ENCODE measurements at regions not wholly inside any gene's neighbourhood (a gene's known extent, or its start where the extent isn't known, plus 50 kb on each side); places are given as distances from the start of the nearest gene placed in this dataset.
"Not testable (repeated sequence)": the region's sequence is repeated elsewhere in the genome, so short reads cannot be mapped to it uniquely, and the experiment has no call there.

DNA sequence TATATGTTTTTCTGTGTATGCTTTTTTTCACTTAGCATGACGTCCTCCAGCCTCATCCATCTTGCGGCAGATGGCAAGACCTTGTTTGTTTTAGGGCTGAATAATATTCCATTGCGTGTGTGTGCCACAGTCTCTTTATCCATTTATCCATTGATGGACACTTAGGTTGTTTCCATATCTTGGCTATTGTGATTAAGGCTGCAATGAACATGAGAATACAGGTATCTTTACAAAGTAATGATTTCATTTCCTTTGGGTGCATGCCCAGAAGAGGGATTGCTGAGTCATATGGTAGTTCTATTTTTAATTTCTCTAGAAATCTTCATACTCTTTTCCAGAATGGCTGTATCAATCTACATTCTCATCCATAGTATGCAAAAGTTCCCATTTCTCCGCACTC is 85.3 kb upstream of the ADCY2 start:
- H3K9ac ChIP-seq (ENCODE audit: insufficient read depth, low read length, poor library complexity, severe bottlenecking); H2AFZ ChIP-seq (ENCODE audit: insufficient read depth, low read depth, low read length, poor library complexity, severe bottlenecking); intact Hi-C loops (cut with micrococcal nuclease); H3K4me2 ChIP-seq (replicated peaks; ENCODE audit: extremely low read depth, low read length, poor library complexity, severe bottlenecking); H3K36me3 ChIP-seq (replicated peaks in 1 of 2; ENCODE audit: control insufficient read depth in 1 of 2, insufficient read depth in 2 of 2, low read length in 2 of 2); H3K4me1 Mint-ChIP-seq; H3K9me3 ChIP-seq (replicated peaks in 1 of 2; ENCODE audit: control insufficient read depth in 1 of 2, insufficient read depth in 1 of 2, low read length in 2 of 2); H3K27ac ChIP-seq (ENCODE audit: low read depth in 1 of 2, low read length in 2 of 2); H3K79me2 ChIP-seq (ENCODE audit: insufficient read depth, low read length); H3K4me1 ChIP-seq (ENCODE audit: control insufficient read depth in 1 of 2, insufficient read depth in 2 of 2, low read length in 2 of 2); H3K27me3 Mint-ChIP-seq (ENCODE audit: low read depth in 3 of 3); H3K27ac Mint-ChIP-seq; H4K20me1 ChIP-seq (ENCODE audit: insufficient read depth, low read length); H3K27me3 ChIP-seq (ENCODE audit: control insufficient read depth in 2 of 2, insufficient read depth in 2 of 2, low read length in 2 of 2); H3K4me3 ChIP-seq (replicated peaks in 1 of 3; ENCODE audit: low read depth in 2 of 3, low read length in 3 of 3); H3K9me3 Mint-ChIP-seq; DNase-seq; H3K4me3 Mint-ChIP-seq; H3K36me3 Mint-ChIP-seq: not testable (repeated sequence)
- no CpG with 5 or more reads among the region's 4 CpGs for WGBS (ENCODE audit: insufficient coverage)

DNA sequence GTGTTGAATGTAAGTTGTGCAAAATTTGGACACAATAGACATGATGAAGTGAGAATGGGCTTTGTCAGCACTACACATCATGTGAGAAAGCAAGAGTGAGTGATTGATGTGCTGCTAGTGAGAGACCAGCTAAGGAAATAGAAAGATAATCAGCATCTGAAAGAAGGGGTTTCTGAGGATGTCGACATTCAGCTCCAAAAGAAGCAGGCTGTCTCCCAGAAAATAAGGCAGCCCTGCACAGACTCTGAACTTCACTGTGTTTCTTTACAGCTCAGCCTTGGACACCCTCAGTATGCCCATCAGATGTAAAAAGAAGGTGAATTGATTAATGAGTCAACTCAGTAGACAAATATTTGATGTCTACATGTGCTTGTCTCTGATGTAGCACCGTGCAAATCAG is 80.8 kb upstream of the ADCY2 start:
- peaks cover 0 to 6% (median 2%) of the 10 kb centered on the region in 7 donors for H3K9me3 Mint-ChIP-seq
- TF ChIP-seq, protein P1, sequence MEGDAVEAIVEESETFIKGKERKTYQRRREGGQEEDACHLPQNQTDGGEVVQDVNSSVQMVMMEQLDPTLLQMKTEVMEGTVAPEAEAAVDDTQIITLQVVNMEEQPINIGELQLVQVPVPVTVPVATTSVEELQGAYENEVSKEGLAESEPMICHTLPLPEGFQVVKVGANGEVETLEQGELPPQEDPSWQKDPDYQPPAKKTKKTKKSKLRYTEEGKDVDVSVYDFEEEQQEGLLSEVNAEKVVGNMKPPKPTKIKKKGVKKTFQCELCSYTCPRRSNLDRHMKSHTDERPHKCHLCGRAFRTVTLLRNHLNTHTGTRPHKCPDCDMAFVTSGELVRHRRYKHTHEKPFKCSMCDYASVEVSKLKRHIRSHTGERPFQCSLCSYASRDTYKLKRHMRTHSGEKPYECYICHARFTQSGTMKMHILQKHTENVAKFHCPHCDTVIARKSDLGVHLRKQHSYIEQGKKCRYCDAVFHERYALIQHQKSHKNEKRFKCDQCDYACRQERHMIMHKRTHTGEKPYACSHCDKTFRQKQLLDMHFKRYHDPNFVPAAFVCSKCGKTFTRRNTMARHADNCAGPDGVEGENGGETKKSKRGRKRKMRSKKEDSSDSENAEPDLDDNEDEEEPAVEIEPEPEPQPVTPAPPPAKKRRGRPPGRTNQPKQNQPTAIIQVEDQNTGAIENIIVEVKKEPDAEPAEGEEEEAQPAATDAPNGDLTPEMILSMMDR (IDR thresholded peaks at IDR 0.05): no peak
- no peak for DNase-seq
- no peak overlapping the region for H3K27ac Mint-ChIP-seq
- Histone ChIP-seq H3K9me3 (replicated peaks in 1 of 2; ENCODE audit: control insufficient read depth in 1 of 2, insufficient read depth in 1 of 2, low read length in 2 of 2) (peaks cover 0 to 2% of the 10 kb centered on the region in 2 donors), H3K4me1 (ENCODE audit: control insufficient read depth in 1 of 2, insufficient read depth in 2 of 2, low read length in 2 of 2) (no peaks in the 10 kb centered on the region), H3K27ac (ENCODE audit: low read depth in 1 of 2, low read length in 2 of 2) (no peak overlapping the region), H2AFZ (ENCODE audit: insufficient read depth, low read depth, low read length, poor library complexity, severe bottlenecking) (no peak overlapping the region), H4K20me1 (ENCODE audit: insufficient read depth, low read length) (no peaks in the 10 kb centered on the region), H3K27me3 (ENCODE audit: control insufficient read depth in 2 of 2, insufficient read depth in 2 of 2, low read length in 2 of 2) (no peaks in the 10 kb centered on the region), H3K79me2 (ENCODE audit: insufficient read depth, low read length) (no peaks in the 10 kb centered on the region), H3K4me2 (replicated peaks; ENCODE audit: extremely low read depth, low read length, poor library complexity, severe bottlenecking) (no peak overlapping the region), H3K4me3 (replicated peaks in 1 of 3; ENCODE audit: low read depth in 2 of 3, low read length in 3 of 3) (no peak overlapping the region), H3K9ac (ENCODE audit: insufficient read depth, low read length, poor library complexity, severe bottlenecking) (no peak overlapping the region), H3K36me3 (replicated peaks in 1 of 2; ENCODE audit: control insufficient read depth in 1 of 2, insufficient read depth in 2 of 2, low read length in 2 of 2) (no peaks in the 10 kb centered on the region)
- no peaks in the 10 kb centered on the region for H3K4me1 Mint-ChIP-seq
- H3K27me3 Mint-ChIP-seq (ENCODE audit: low read depth in 3 of 3): peaks cover 0 to 5% (median 4%) of the 10 kb centered on the region in 3 donors
- intact Hi-C loops (cut with micrococcal nuclease): no loop called here
- H3K36me3 Mint-ChIP-seq: no peaks in the 10 kb centered on the region
- H3K4me3 Mint-ChIP-seq: no peak overlapping the region
- WGBS (ENCODE audit: insufficient coverage): 100% methylated on average over 1 of the region's 2 CpGs
